BE2C (cell line): ENCODE measurements at regions not wholly inside any gene's neighbourhood (a gene's known extent, or its start where the extent isn't known, plus 50 kb on each side); places are given as distances from the start of the nearest gene placed in this dataset.

Experiments used
- DNase-seq: peaks from one replicate; pipeline ENCODE4 v3.0.0-alpha.2; 2020
- H3K27me3 ChIP-seq: fragments of 250-450 bp; sonication (Bioruptor Pico); 2 replicates; pipeline ENCODE4 v1.5.1; 2020; ENCODE audit warnings: mild to moderate bottlenecking
- H3K36me3 ChIP-seq: fragments of 250-450 bp; sonication (Bioruptor Pico); 2 replicates; pipeline ENCODE4 v1.5.1; 2020; ENCODE audit warnings: mild to moderate bottlenecking
- H3K4me1 ChIP-seq: fragments of 250-450 bp; sonication (Bioruptor Pico); 2 replicates; pipeline ENCODE4 v1.5.1; 2020
- H3K4me3 ChIP-seq: 2 replicates; pipeline ENCODE4 v1.5.1; 2011; ENCODE audit warnings: low read depth, low read length
- H3K9me3 ChIP-seq: fragments of 250-450 bp; sonication (Bioruptor Pico); 2 replicates; pipeline ENCODE4 v1.5.1; 2020
- TF ChIP-seq, protein P1 (sequence below): IDR thresholded peaks from 2 replicates; pipeline ENCODE4 v1.5.1; 2012; ENCODE audit warnings: mild to moderate bottlenecking, low read depth, low read length

DNA sequence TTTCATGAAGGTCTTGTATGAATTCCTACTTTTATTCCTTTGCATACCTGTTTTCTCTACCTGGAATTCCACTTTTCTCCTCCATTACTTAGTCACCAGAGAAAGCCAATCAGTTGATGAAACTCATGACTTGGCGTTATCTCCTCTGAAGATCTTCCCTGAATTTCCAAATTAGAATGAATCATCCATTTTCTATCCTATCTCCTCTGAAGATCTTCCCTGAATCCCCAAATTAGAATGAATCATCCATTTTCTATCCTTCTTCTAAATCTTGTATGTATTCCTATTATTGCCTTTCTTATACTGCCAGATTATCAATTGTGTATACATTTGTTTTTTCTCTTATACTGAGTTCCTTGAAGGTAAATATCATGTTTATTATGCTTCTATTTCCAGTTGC is 440.4 kb downstream of the CCDC85A start:
- DNase-seq: no peak
- Histone ChIP-seq H3K27me3 (no peaks in the 10 kb centered on the region), H3K36me3 (no peaks in the 10 kb centered on the region), H3K9me3 (no peaks in the 10 kb centered on the region), H3K4me1 (no peaks in the 10 kb centered on the region), H3K4me3 (no peak overlapping the region)
- TF ChIP-seq, protein P1, sequence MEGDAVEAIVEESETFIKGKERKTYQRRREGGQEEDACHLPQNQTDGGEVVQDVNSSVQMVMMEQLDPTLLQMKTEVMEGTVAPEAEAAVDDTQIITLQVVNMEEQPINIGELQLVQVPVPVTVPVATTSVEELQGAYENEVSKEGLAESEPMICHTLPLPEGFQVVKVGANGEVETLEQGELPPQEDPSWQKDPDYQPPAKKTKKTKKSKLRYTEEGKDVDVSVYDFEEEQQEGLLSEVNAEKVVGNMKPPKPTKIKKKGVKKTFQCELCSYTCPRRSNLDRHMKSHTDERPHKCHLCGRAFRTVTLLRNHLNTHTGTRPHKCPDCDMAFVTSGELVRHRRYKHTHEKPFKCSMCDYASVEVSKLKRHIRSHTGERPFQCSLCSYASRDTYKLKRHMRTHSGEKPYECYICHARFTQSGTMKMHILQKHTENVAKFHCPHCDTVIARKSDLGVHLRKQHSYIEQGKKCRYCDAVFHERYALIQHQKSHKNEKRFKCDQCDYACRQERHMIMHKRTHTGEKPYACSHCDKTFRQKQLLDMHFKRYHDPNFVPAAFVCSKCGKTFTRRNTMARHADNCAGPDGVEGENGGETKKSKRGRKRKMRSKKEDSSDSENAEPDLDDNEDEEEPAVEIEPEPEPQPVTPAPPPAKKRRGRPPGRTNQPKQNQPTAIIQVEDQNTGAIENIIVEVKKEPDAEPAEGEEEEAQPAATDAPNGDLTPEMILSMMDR: no peak

DNA sequence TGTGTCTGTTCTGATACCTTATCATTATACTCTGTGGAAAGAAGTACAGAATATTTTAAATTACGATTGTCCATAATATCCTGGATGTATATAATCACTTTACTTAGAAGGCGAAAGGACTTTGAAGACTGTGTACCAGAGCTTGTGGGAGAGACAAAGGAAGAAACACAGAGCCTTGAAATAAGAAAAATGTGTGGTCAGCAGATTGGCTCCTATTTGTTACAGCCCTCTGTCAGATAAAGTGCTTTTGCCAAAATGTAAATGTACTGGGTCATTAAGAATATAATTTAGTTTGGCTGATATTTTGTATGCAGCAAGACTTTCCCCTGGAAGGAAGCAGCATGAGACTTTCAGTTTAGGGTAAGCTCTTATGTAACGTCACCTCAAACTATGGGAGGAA is 443.1 kb downstream of the CCDC85A start:
- DNase-seq: no peak
- TF ChIP-seq, protein P1: no peak

GRCh38 chr2:56630286-56630685 is 446.5 kb downstream of the CCDC85A start:
- Histone ChIP-seq H3K9me3 (no peaks in the 10 kb centered on the region), H3K27me3 (no peaks in the 10 kb centered on the region), H3K4me1 (no peaks in the 10 kb centered on the region), H3K4me3 (no peak overlapping the region), H3K36me3 (no peaks in the 10 kb centered on the region)
- TF ChIP-seq, protein P1: no peak
- DNase-seq: no peak

More for the DNA sequence above, 443.1 kb downstream of the CCDC85A start:
- Histone ChIP-seq H3K4me1 (no peaks in the 10 kb centered on the region), H3K4me3 (no peak overlapping the region), H3K36me3 (no peaks in the 10 kb centered on the region), H3K27me3 (no peaks in the 10 kb centered on the region), H3K9me3 (no peaks in the 10 kb centered on the region)

DNA sequence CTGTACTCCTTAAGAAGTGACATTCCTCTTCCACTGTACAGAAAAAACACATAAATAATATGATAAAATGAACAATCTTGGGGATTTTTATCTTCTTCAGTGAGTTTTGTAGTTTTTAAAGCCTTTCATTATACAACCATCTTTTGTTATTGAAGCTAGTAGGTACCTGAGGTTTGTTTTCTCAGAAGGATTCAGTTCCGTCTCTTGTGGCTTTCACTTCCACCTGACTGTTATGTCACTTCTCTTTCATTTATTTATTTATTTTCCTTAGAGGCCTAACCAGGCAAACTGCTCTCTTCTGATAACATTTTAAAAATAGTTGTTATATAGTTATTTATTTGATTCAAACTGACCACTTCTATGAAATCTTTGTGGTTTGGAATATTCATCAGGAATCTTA is 464.2 kb downstream of the CCDC85A start:
- H3K9me3 ChIP-seq: no peaks in the 10 kb centered on the region
- no peaks in the 10 kb centered on the region for H3K36me3 ChIP-seq
- no peaks in the 10 kb centered on the region for H3K27me3 ChIP-seq
- DNase-seq: no peak
- TF ChIP-seq, protein P1: no peak
- no peaks in the 10 kb centered on the region for H3K4me1 ChIP-seq
- H3K4me3 ChIP-seq: no peak overlapping the region

- no peaks in the 10 kb centered on the region for H3K36me3 ChIP-seq
- no peaks in the 10 kb centered on the region for H3K9me3 ChIP-seq
- no peak overlapping the region for H3K4me3 ChIP-seq
- H3K4me1 ChIP-seq: no peaks in the 10 kb centered on the region
- H3K27me3 ChIP-seq: no peaks in the 10 kb centered on the region
- TF ChIP-seq, protein P1: no peak
- no peak for DNase-seq
Measured at GRCh38 chr2:56648802-56649201, 465.0 kb downstream of the CCDC85A start.

- no peak for DNase-seq
- Histone ChIP-seq H3K4me3 (no peak overlapping the region), H3K9me3 (no peaks in the 10 kb centered on the region), H3K36me3 (no peaks in the 10 kb centered on the region), H3K4me1 (no peaks in the 10 kb centered on the region), H3K27me3 (no peaks in the 10 kb centered on the region)
- TF ChIP-seq, protein P1: no peak
Measured at GRCh38 chr2:56654936-56655335, 471.1 kb downstream of the CCDC85A start.
